ENCODE measurements at regions not wholly inside any gene's neighbourhood (a gene's known extent, or its start where the extent isn't known, plus 50 kb on each side); places are given as distances from the start of the nearest gene placed in this dataset.

- TF ChIP-seq CTCF (IDR thresholded peaks at IDR 0.05; ENCODE audit: insufficient read depth, low read length, poor library complexity, severe bottlenecking) = no peak
- TF ChIP-seq EZH2phosphoT487 (conservative IDR thresholded peaks at IDR 0.05; ENCODE audit: low read length) = no peak
Measured at GRCh38 chr4:18751083-18751482, 729.5 kb upstream of the LCORL start.

All from SU-DHL-6 (cell line).